Prostate gland (tissue), 2 donors: ENCODE measurements at regions not wholly inside any gene's neighbourhood (a gene's known extent, or its start where the extent isn't known, plus 50 kb on each side); places are given as distances from the start of the nearest gene placed in this dataset.

ENCODE experiments used
- POLR2A ChIP-seq: fragments of 450-650 bp; IDR thresholded peaks from one replicate; pipeline ENCODE4 v1.6.1; 2016; ENCODE audit warnings: antibody characterized with exemption, mild to moderate bottlenecking
- POLR2AphosphoS5 ChIP-seq: sonication (generic); formaldehyde crosslinking; IDR thresholded peaks from one replicate; pipeline ENCODE4 v1.6.1; 2017; ENCODE audit warnings: antibody characterized with exemption
- TF ChIP-seq, protein P1 (sequence below), 4 experiments: fragments of 200-600 bp in 2 of 4; fragments of 450-650 bp in 2 of 4; sonication (generic) in 2 of 4; IDR thresholded peaks; 1 replicate in 3 of 4; 2 replicates in 1 of 4; pipeline ENCODE4 v1.5.1; 2016 to 2019; ENCODE audit warnings: antibody characterized with exemption in 4 of 4, mild to moderate bottlenecking in 2 of 4, moderate library complexity in 2 of 4

DNA sequence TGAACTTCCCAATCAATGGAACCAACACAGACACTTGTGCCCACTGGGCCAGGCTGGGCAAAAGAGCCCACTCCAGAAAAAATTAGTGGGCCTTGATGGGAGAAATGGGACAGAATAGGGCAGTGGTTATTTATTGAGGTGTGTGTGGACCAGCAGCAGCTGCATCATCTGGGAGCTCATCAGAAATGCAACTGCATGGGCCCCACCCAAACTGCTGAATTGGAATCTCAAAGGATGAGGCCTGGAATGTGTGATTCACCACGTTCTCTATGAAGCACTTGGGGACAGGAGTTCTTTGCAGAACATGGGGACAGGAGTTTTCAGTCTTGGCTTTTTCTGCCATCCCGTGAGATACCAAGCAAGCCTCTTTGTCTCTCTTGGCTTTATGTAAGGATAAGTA, 255.6 kb upstream of the PLET1 start:
- TF ChIP-seq, protein P1, sequence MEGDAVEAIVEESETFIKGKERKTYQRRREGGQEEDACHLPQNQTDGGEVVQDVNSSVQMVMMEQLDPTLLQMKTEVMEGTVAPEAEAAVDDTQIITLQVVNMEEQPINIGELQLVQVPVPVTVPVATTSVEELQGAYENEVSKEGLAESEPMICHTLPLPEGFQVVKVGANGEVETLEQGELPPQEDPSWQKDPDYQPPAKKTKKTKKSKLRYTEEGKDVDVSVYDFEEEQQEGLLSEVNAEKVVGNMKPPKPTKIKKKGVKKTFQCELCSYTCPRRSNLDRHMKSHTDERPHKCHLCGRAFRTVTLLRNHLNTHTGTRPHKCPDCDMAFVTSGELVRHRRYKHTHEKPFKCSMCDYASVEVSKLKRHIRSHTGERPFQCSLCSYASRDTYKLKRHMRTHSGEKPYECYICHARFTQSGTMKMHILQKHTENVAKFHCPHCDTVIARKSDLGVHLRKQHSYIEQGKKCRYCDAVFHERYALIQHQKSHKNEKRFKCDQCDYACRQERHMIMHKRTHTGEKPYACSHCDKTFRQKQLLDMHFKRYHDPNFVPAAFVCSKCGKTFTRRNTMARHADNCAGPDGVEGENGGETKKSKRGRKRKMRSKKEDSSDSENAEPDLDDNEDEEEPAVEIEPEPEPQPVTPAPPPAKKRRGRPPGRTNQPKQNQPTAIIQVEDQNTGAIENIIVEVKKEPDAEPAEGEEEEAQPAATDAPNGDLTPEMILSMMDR (IDR thresholded peaks at IDR 0.05): no peak
- TF ChIP-seq POLR2AphosphoS5 (no peak), POLR2A (no peak)
